ENCODE measurements at regions not wholly inside any gene's neighbourhood (a gene's known extent, or its start where the extent isn't known, plus 50 kb on each side); places are given as distances from the start of the nearest gene placed in this dataset.

DNA sequence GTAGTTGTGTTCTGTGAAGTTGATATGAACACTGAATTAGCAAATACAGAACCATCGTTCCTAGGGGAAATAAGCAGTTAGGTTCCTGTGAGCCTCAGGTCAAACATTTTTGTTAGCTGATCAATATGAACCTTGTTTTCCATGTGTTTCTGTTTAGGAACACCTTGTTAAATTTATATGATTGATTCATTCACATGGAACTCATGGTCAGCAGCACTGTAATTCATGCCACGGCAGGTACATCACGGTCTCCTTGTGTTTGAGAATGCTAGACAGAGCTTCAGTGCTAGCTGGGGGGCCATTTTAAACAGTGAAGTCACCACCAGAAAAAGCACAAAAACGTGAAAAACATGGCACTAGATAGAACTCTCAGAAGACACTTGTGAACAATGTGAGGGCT is 62.2 kb downstream of the MYCN start:
- no peak overlapping the region for H2BK20ac ChIP-seq (ENCODE audit: low read depth, low read length)
- H3K23ac ChIP-seq (ENCODE audit: low read depth, low read length) = no peak overlapping the region
- H3K27me3 ChIP-seq (ENCODE audit: control insufficient read depth, insufficient read depth, low read length) = no peaks in the 10 kb centered on the region
- no peaks in the 10 kb centered on the region for H4K20me1 ChIP-seq (ENCODE audit: insufficient read depth, low read length)
- ATAC-seq (ENCODE audit: low read depth) = no peak
- BruUV-seq (replicated peaks) = no TSS peak
- H2BK5ac ChIP-seq (ENCODE audit: low read depth, low read length, poor library complexity, severe bottlenecking) = no peak overlapping the region
- POLR2A ChIA-PET (ENCODE audit: unreplicated experiment) = no interaction called here
- no peak overlapping the region for H2AK5ac ChIP-seq (ENCODE audit: low read depth, low read length)
- DNase-seq = no peak
- no peak overlapping the region for H3K18ac ChIP-seq (ENCODE audit: low read depth, low read length)
- in situ Hi-C loops (cut with MboI; ENCODE audit: low sequenced_read_pairs) = no loop called here
- H3K9me3 ChIP-seq (ENCODE audit: control insufficient read depth, insufficient read depth, low read length) = peaks cover 25% of the 10 kb centered on the region
- H3K79me1 ChIP-seq (ENCODE audit: low read depth in 1 of 2, low read length in 2 of 2) = no peaks in the 10 kb centered on the region
- intact Hi-C loops (cut with micrococcal nuclease) = no loop called here
- H4K8ac ChIP-seq (ENCODE audit: low read depth in 2 of 2, low read length in 2 of 2) = no peak overlapping the region
- H3K9me1 ChIP-seq (ENCODE audit: insufficient read depth, low read length) = no peaks in the 10 kb centered on the region
- no peak overlapping the region for H3K4me2 ChIP-seq (ENCODE audit: low read depth, low read length)
- WGBS, 2 experiments (ENCODE audit: extremely low coverage in 2 of 2, insufficient read length in 1 of 2) = no CpG with 5 or more reads among the region's 4 CpGs
- H2BK15ac ChIP-seq (ENCODE audit: low read depth, low read length) = no peak overlapping the region
- H2AK9ac ChIP-seq (replicated peaks; ENCODE audit: low read depth, low read length, poor library complexity) = no peak overlapping the region
- H2BK120ac ChIP-seq (ENCODE audit: low read depth, low read length) = no peak overlapping the region
- H4K5ac ChIP-seq (ENCODE audit: low read depth, low read length) = no peak overlapping the region
- H3K4me1 ChIP-seq (ENCODE audit: control insufficient read depth, insufficient read depth, low read length) = no peaks in the 10 kb centered on the region
- H3K9ac ChIP-seq (ENCODE audit: low read depth, low read length) = no peak overlapping the region
- no peak overlapping the region for H4K91ac ChIP-seq (ENCODE audit: insufficient read depth, low read depth, low read length)
- dilution Hi-C loops (cut with HindIII; ENCODE audit: low sequenced_read_pairs, unreplicated experiment) = no loop called here
- H3K4me3 ChIP-seq (ENCODE audit: insufficient read depth, low read depth, low read length) = no peak overlapping the region
- H3K14ac ChIP-seq (replicated peaks; ENCODE audit: low read depth, low read length) = no peak overlapping the region
- TF ChIP-seq CEBPB (IDR thresholded peaks at IDR 0.05; ENCODE audit: low read depth, low read length) (no peak), MXI1 (IDR thresholded peaks at IDR 0.05; ENCODE audit: borderline replicate concordance, low read depth, low read length) (no peak), MAZ (IDR thresholded peaks at IDR 0.05; ENCODE audit: borderline replicate concordance, low read depth, low read length) (no peak), RAD21 (IDR thresholded peaks at IDR 0.05; ENCODE audit: low read length) (no peak), NFE2L2 (IDR thresholded peaks at IDR 0.05; ENCODE audit: low read depth, low read length) (no peak), SMC3 (IDR thresholded peaks at IDR 0.05; ENCODE audit: low read depth, low read length) (no peak), RFX5 (IDR thresholded peaks at IDR 0.05; ENCODE audit: low read depth, low read length) (no peak), MAFK (IDR thresholded peaks at IDR 0.05; ENCODE audit: low read depth, low read length) (no peak), CHD1 (IDR thresholded peaks at IDR 0.05; ENCODE audit: low read depth, low read length) (no peak), BHLHE40 (IDR thresholded peaks at IDR 0.05; ENCODE audit: low read depth, low read length) (no peak), POLR2A (IDR thresholded peaks at IDR 0.05; ENCODE audit: low read depth, low read length) (no peak), FOS (IDR thresholded peaks at IDR 0.05; ENCODE audit: low read depth, low read length) (no peak), RCOR1 (IDR thresholded peaks at IDR 0.05; ENCODE audit: insufficient replicate concordance, low read length) (no peak)
- TF ChIP-seq, protein P1, sequence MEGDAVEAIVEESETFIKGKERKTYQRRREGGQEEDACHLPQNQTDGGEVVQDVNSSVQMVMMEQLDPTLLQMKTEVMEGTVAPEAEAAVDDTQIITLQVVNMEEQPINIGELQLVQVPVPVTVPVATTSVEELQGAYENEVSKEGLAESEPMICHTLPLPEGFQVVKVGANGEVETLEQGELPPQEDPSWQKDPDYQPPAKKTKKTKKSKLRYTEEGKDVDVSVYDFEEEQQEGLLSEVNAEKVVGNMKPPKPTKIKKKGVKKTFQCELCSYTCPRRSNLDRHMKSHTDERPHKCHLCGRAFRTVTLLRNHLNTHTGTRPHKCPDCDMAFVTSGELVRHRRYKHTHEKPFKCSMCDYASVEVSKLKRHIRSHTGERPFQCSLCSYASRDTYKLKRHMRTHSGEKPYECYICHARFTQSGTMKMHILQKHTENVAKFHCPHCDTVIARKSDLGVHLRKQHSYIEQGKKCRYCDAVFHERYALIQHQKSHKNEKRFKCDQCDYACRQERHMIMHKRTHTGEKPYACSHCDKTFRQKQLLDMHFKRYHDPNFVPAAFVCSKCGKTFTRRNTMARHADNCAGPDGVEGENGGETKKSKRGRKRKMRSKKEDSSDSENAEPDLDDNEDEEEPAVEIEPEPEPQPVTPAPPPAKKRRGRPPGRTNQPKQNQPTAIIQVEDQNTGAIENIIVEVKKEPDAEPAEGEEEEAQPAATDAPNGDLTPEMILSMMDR (conservative IDR thresholded peaks at IDR 0.05; ENCODE audit: low read depth, low read length) = no peak
- TF ChIP-seq, protein P2, sequence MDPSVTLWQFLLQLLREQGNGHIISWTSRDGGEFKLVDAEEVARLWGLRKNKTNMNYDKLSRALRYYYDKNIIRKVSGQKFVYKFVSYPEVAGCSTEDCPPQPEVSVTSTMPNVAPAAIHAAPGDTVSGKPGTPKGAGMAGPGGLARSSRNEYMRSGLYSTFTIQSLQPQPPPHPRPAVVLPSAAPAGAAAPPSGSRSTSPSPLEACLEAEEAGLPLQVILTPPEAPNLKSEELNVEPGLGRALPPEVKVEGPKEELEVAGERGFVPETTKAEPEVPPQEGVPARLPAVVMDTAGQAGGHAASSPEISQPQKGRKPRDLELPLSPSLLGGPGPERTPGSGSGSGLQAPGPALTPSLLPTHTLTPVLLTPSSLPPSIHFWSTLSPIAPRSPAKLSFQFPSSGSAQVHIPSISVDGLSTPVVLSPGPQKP (IDR thresholded peaks at IDR 0.05; ENCODE audit: borderline replicate concordance, low read depth, low read length) = no peak
- TF ChIP-seq, protein P3, sequence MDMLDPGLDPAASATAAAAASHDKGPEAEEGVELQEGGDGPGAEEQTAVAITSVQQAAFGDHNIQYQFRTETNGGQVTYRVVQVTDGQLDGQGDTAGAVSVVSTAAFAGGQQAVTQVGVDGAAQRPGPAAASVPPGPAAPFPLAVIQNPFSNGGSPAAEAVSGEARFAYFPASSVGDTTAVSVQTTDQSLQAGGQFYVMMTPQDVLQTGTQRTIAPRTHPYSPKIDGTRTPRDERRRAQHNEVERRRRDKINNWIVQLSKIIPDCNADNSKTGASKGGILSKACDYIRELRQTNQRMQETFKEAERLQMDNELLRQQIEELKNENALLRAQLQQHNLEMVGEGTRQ (IDR thresholded peaks at IDR 0.05; ENCODE audit: low read depth, low read length) = no peak
- H3K27ac ChIP-seq (ENCODE audit: insufficient read depth, low read length) = no peak overlapping the region
- no peak overlapping the region for H3K4ac ChIP-seq (ENCODE audit: low read depth, low read length)
- H2AFZ ChIP-seq (replicated peaks; ENCODE audit: low read length, poor library complexity) = no peak overlapping the region
- H3K56ac ChIP-seq (ENCODE audit: extremely low read depth, insufficient read depth, low read length) = no peak overlapping the region
- CTCF ChIA-PET = no interaction called here
- no peaks in the 10 kb centered on the region for H3K36me3 ChIP-seq (ENCODE audit: control insufficient read depth, insufficient read depth, low read length)

All from IMR-90 (cell line).